ENCODE measurements at regions not wholly inside any gene's neighbourhood (a gene's known extent, or its start where the extent isn't known, plus 50 kb on each side); places are given as distances from the start of the nearest gene placed in this dataset.
A peak's percentile ranks its signal among the peaks of the same experiment; 100 is the strongest.

- TF ChIP-seq POLR2A (IDR thresholded peaks at IDR 0.05; ENCODE audit: extremely low read depth, insufficient read length): no peak
- TF ChIP-seq MAX (IDR thresholded peaks at IDR 0.05; ENCODE audit: low read depth, low read length): no peak
- TF ChIP-seq CTCF (IDR thresholded peaks at IDR 0.05; ENCODE audit: low read depth, low read length): no peak
- no peak for TF ChIP-seq MYC (IDR thresholded peaks at IDR 0.05; ENCODE audit: low read depth, low read length)
- peak; percentile 52 for DNase-seq (ENCODE audit: low read depth)
- H3K4me3 ChIP-seq (ENCODE audit: low read depth, low read length): no peak overlapping the region
Observed at GRCh38 chr22:49486225-49486624, 341.4 kb downstream of the BRD1 start.

- no peak for TF ChIP-seq MAX (IDR thresholded peaks at IDR 0.05; ENCODE audit: low read depth, low read length)
- no peak for TF ChIP-seq POLR2A (IDR thresholded peaks at IDR 0.05; ENCODE audit: extremely low read depth, insufficient read length)
- TF ChIP-seq CTCF (IDR thresholded peaks at IDR 0.05; ENCODE audit: low read depth, low read length): no peak
- TF ChIP-seq MYC (IDR thresholded peaks at IDR 0.05; ENCODE audit: low read depth, low read length): no peak
- H3K4me3 ChIP-seq (ENCODE audit: low read depth, low read length): no peak overlapping the region
- DNase-seq (ENCODE audit: low read depth): no peak
Observed at GRCh38 chr22:49483946-49484345, 343.7 kb downstream of the BRD1 start.

GRCh38 chr22:49483281-49483870 is 344.3 kb downstream of the BRD1 start:
- no peak for TF ChIP-seq MAX (IDR thresholded peaks at IDR 0.05; ENCODE audit: low read depth, low read length)
- TF ChIP-seq MYC (IDR thresholded peaks at IDR 0.05; ENCODE audit: low read depth, low read length): no peak
- no peak for TF ChIP-seq CTCF (IDR thresholded peaks at IDR 0.05; ENCODE audit: low read depth, low read length)
- no peak for TF ChIP-seq POLR2A (IDR thresholded peaks at IDR 0.05; ENCODE audit: extremely low read depth, insufficient read length)
- no peak overlapping the region for H3K4me3 ChIP-seq (ENCODE audit: low read depth, low read length)
- no peak for DNase-seq (ENCODE audit: low read depth)

- no peak overlapping the region for H3K4me3 ChIP-seq (ENCODE audit: low read depth, low read length)
- DNase-seq (ENCODE audit: low read depth): no peak
- TF ChIP-seq CTCF (IDR thresholded peaks at IDR 0.05; ENCODE audit: low read depth, low read length): no peak
- TF ChIP-seq POLR2A (IDR thresholded peaks at IDR 0.05; ENCODE audit: extremely low read depth, insufficient read length): no peak
- no peak for TF ChIP-seq MAX (IDR thresholded peaks at IDR 0.05; ENCODE audit: low read depth, low read length)
- no peak for TF ChIP-seq MYC (IDR thresholded peaks at IDR 0.05; ENCODE audit: low read depth, low read length)
Observed at GRCh38 chr22:49482811-49483210, 344.9 kb downstream of the BRD1 start.

- TF ChIP-seq MYC (IDR thresholded peaks at IDR 0.05; ENCODE audit: low read depth, low read length): no peak
- no peak for TF ChIP-seq CTCF (IDR thresholded peaks at IDR 0.05; ENCODE audit: low read depth, low read length)
- peak; percentile 32 for TF ChIP-seq POLR2A (IDR thresholded peaks at IDR 0.05; ENCODE audit: extremely low read depth, insufficient read length)
- TF ChIP-seq MAX (IDR thresholded peaks at IDR 0.05; ENCODE audit: low read depth, low read length): peak; percentile 36; the same call in 1 of the 2 replicates
- no peak overlapping the region for H3K4me3 ChIP-seq (ENCODE audit: low read depth, low read length)
- no peak for DNase-seq (ENCODE audit: low read depth)
Observed at GRCh38 chr22:49481659-49482399, 345.8 kb downstream of the BRD1 start.

All from NB4 (cell line).